Vagina (tissue), 2 donors: ENCODE measurements at regions not wholly inside any gene's neighbourhood (a gene's known extent, or its start where the extent isn't known, plus 50 kb on each side); places are given as distances from the start of the nearest gene placed in this dataset.

ENCODE experiments used
- POLR2A ChIP-seq, 2 donors: fragments of 450-650 bp; IDR thresholded peaks; one replicate each; pipeline ENCODE4 v1.6.1; 2017; ENCODE audit warnings: antibody characterized with exemption in 2 of 2, mild to moderate bottlenecking in 2 of 2, moderate library complexity in 2 of 2
- POLR2AphosphoS5 ChIP-seq, 2 donors: sonication (generic); formaldehyde crosslinking; IDR thresholded peaks; one replicate each; pipeline ENCODE4 v1.9.0; 2017; ENCODE audit warnings: antibody characterized with exemption in 2 of 2, mild to moderate bottlenecking in 2 of 2, low read depth in 1 of 2; ENCODE audit not compliant: insufficient read depth in 1 of 2

DNA sequence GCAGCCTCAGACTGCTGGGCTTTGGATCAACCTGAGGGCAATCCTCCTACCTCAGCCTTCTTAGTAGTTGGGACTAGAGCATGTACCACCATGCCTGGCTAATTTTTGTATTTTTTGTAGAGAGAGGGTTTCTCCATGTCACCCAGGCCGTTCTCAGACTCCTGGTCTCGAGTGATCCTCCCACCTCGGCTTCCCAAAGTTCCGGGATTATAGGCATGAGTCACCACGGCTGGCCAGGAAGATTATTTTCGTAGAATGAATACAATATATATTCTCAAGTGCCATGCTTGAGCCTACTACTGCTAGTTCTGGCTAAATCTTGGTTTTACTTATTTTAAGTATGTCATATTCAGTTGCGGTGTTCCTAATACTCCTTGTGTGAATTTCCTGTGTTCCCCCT, 88.2 kb upstream of the CLINT1 start:
- no peak for TF ChIP-seq POLR2AphosphoS5 (IDR thresholded peaks at IDR 0.05; ENCODE audit: insufficient read depth in 1 of 2, low read depth in 1 of 2)
- TF ChIP-seq POLR2A (IDR thresholded peaks at IDR 0.05), result no peak
